ENCODE measurements at regions not wholly inside any gene's neighbourhood (a gene's known extent, or its start where the extent isn't known, plus 50 kb on each side); places are given as distances from the start of the nearest gene placed in this dataset.

- TF ChIP-seq CTCF (IDR thresholded peaks at IDR 0.05; ENCODE audit: low read depth, low read length, poor library complexity, severe bottlenecking) (no peak), EZH2phosphoT487 (IDR thresholded peaks at IDR 0.05; ENCODE audit: borderline replicate concordance, low read length) (no peak)
Measured at GRCh38 chr13:56347014-56347413, 793.7 kb upstream of the PRR20A start.
